Gastroesophageal sphincter (tissue), 3 donors: ENCODE measurements at regions not wholly inside any gene's neighbourhood (a gene's known extent, or its start where the extent isn't known, plus 50 kb on each side); places are given as distances from the start of the nearest gene placed in this dataset.

ENCODE experiments used
- POLR2A ChIP-seq, 2 donors: fragments of 450-650 bp; IDR thresholded peaks; one replicate each; pipeline ENCODE4 v1.6.1; 2017; ENCODE audit warnings: antibody characterized with exemption in 2 of 2, mild to moderate bottlenecking in 2 of 2, moderate library complexity in 1 of 2
- TF ChIP-seq, protein P1 (sequence below), 4 experiments: fragments of 200-600 bp in 2 of 4; fragments of 450-650 bp in 2 of 4; sonication (generic) in 1 of 4; IDR thresholded peaks; one replicate each; pipeline ENCODE4 v1.5.1; 2017 to 2019; ENCODE audit warnings: antibody characterized with exemption in 4 of 4, mild to moderate bottlenecking in 2 of 4, moderate library complexity in 2 of 4

- TF ChIP-seq, protein P1, sequence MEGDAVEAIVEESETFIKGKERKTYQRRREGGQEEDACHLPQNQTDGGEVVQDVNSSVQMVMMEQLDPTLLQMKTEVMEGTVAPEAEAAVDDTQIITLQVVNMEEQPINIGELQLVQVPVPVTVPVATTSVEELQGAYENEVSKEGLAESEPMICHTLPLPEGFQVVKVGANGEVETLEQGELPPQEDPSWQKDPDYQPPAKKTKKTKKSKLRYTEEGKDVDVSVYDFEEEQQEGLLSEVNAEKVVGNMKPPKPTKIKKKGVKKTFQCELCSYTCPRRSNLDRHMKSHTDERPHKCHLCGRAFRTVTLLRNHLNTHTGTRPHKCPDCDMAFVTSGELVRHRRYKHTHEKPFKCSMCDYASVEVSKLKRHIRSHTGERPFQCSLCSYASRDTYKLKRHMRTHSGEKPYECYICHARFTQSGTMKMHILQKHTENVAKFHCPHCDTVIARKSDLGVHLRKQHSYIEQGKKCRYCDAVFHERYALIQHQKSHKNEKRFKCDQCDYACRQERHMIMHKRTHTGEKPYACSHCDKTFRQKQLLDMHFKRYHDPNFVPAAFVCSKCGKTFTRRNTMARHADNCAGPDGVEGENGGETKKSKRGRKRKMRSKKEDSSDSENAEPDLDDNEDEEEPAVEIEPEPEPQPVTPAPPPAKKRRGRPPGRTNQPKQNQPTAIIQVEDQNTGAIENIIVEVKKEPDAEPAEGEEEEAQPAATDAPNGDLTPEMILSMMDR (IDR thresholded peaks at IDR 0.05): no peak
- TF ChIP-seq POLR2A (IDR thresholded peaks at IDR 0.05): no peak
Observed at GRCh38 chr13:37257706-37258105, 152.2 kb upstream of the CSNK1A1L start.
